Activated gamma-delta T cell treated with Interleukin-2 at 50 U/mL for 16 hours (primary cell): ENCODE measurements at regions not wholly inside any gene's neighbourhood (a gene's known extent, or its start where the extent isn't known, plus 50 kb on each side); places are given as distances from the start of the nearest gene placed in this dataset.
A peak's percentile ranks its signal among the peaks of the same experiment; 100 is the strongest.

Source experiments
- DNase-seq: peaks from one replicate; pipeline ENCODE4 v3.0.0-alpha.2; 2020

DNA sequence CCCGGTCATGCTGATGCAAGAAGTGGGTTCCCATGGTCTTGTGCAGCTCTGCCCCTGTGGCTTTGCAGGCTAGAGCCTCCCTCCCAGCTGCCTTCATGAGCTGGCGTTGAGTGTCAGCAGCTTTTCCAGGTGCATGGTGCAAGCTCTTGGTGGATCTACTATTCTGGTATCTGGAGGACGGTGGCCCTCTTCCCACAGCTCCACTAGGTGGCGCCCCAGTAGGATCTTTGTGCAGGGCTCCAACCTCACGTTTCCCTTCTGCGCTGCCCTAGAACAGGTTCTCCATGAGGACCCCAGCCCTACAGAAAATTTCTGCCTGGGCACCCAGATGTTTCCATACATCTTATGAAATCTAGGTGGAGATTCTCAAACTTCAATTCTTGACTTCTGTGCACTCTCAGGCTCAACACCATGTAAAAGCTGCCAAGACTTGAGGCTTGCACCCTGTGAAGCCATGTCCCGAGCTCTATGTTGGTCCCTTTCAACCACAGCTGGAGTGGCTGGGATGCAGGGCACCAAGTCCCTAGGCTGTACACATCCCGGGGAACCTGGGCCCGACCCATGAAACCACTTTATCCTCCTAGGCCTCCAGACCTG lies 238.4 kb upstream of the MDFIC2 start:
- DNase-seq = peak; percentile 60

DNA sequence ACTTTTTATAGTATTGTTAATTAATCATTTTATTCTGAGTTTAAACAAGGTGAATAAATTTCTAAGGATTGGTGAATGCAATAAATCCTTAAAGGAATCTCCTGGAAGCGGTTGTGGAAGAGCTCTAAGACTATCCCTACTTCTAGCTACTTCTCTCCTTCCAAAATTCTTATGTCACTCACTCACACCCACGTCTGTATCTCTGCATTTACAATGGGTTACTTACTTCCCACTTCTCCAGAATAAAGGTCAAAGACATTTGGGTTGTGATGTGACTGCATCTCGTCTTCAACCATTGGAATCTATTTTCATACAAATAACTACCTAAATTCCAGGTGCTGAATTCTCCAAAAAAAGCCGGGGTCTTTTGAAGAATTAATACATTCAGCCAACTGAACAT lies 234.2 kb upstream of the MDFIC2 start:
- no peak for DNase-seq

DNA sequence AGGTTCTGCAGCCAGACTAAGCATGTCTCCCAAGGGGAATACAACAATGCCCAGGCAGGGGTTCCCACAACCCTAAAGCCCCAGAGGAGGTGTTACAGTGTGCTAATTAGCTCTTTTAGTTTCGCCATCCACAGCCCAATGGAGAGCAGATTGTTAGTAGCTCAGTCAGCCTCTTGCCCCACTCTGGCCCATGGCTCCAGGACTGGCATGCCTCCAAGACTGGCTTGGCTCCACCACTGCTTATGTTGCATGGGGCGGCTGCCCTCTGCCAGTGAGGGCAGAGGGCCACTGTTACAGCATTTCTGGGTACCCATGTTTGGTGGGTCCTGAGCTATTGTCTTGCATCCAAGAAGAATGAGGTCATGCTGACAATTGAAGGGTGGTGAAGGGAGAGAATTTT lies 231.1 kb upstream of the MDFIC2 start:
- no peak for DNase-seq

DNA sequence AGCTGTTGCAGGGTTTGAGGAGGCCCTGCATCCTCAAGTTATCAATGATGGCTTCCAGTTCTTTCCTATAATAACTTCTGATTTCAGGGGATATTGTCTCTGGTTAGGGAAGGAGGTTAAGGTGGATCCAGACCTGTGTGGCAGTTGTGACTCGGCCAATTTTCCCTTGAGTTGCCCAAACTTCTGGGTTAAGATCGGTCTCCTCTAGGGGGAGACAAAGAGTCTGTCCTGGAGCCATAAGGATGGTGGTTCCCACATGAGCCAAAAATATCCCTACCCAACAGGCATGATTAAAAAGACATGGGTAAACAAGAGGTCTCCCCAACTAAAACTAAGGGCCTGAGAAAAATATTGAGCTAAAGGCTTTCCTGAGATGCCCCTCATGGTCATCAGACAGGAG lies 227.5 kb upstream of the MDFIC2 start:
- no peak for DNase-seq

DNA sequence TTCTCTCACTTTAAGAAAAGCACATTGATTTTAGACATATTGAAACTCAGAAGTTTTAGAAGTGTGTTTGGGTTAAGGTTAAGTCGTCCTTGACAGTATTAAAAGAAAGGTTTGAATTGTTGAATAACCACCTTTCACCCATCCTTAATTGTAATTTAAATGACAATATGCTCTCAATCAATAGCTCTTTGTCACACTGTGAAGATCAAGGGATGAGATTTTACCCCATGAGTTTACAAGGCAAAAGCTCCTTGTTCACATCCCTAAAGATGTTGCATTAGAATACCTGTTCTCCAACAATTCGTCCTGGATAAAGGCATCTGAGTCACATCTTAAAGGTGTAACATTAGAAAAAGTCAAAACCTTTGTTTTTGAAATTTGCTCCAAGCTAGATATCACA lies 220.4 kb upstream of the MDFIC2 start:
- no peak for DNase-seq

DNA sequence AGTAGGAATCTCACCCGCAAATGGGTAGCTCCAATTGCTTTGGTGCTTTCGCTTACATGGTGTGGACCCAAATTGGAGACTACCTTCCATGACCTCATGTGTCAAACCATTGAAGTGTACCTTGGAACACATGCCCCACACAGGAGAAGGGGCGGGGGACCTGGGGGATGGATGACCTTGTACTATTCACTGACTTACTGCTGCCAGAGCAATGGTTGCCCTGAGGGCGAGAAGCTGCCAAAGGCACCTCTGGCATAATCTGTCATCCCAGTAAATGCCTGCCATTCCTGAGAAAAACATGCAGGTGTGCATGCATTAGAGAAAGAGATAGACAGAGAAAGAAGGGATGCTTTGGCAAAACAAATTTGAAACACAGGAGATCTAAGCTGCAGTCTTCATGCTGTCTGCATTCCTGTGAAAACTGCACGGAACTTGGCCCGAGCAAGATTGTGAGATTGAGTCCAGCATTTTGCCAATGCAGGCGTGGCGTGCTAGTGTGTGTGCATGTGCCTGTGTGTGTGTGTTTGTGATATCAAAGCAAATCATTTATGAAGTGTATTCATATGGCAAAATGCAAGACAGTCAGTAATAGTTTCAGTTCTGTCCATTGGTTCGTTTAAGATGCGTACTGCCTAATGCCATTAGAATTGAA lies 219.5 kb upstream of the MDFIC2 start:
- DNase-seq = no peak

DNA sequence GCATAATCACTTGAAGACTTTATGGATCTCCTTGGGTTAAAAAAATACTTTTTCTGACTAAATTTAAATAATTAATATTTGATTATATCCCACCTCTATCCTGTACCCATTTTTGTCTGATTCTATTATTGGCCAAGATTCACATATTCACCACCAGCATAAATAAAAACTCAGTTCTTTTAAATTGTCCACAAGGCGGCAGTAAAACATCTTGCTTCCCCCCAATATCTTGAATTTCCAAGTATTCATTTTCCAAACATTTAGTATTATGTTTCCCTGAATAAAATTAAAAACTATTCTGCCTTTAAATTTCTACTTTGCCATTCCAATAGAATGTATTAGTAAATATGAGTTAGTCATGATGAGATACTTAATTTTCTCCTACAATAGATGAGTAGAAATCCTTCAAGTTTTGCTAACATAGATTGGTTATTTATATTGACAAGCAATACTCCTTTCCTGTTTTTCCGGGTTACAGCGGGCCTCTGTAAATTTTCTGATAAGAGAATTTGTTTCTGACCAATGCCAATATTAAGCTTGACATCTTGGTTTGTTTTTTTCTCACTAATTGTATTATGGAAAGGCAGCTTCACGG lies 218.7 kb upstream of the MDFIC2 start:
- no peak for DNase-seq

DNA sequence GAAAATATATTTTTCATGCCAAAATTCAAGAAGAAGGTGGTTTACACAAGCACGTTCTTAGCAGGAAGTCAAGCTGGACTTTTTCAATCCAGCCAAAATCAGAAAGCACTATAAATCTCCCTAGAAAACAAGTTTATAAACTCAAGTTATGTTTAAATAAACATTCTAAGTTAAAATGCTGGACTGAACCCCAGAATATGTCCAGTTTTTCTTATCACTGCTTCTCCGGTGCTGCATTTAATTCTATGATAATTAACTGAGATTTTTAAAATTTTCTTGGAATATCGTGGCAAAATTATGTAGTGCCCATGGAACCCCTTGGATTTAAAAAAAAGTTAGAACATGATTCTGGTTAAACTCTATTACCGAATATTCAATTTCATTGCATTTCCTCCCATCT lies 218.2 kb upstream of the MDFIC2 start:
- DNase-seq = no peak

DNA sequence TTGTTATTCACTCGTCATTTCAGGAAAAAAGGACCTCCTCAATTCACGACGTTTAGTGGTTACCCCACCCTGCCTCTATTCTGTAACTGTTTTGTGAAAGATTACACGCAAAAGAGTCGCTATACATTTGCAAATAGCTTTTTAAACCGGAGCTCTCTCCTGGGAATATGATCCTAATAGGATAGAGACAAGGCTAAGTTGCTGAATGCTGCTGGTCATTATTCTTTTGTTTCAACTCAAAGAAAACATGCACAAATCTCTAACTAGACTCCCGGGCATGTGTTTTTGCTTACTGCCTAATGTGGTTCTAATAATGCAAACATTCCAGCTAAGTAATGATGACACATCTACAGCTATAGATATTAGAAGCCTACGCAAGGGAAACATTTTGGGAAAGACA lies 214.6 kb upstream of the MDFIC2 start:
- DNase-seq = no peak

DNA sequence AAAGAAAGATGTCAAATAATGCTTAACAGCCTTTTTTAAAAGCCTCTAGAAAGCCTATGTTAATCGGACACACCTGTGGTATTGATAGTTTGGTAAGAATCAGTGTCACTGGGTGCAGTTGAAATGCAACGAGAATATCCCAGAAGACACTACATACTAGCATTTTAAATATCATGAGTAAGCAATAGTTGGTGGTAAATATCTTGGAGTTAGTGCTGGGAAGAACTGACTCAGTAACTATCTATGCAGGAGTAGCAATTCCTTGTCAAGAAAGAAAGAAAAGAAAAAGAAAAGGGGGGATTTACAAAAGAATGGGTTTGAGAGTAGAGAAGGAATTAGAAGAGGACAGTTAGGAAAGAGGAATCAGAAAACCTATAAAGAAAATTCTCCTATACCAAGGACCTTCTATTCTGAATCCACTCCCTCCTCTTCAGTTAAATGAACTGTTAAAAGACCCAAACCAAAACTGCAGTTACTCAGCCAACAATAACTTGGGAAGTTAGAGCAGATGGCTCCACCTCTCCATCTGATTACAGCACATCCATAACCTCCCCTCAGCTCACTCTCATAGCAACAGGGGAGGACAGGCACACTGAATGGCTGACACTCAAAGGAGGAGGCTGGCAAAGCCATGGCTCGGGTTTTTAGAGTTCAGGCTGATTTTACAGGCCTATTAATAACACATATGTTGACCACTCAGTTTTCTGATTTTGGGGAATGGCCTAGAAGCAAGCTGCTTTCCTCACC lies 207.6 kb upstream of the MDFIC2 start:
- no peak for DNase-seq

DNA sequence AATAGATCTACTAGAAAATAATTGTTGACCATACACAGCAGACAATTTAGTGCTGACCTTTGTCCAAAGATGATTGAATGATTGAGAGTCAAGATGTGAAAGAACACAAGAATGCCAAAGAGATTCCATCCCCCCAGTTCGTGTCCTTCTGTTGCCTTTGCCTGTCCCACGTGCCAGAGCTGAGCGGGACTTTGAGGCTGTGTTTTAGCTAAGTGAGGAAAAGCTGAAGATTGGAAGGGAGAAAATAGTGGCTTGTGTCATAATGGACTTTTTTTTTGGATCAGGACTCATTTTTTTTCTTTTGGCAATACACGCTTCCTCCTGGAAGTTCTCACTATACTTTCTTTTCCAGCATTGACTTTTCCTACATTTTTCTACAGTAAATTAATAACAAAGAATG lies 206.6 kb upstream of the MDFIC2 start:
- DNase-seq = no peak

DNA sequence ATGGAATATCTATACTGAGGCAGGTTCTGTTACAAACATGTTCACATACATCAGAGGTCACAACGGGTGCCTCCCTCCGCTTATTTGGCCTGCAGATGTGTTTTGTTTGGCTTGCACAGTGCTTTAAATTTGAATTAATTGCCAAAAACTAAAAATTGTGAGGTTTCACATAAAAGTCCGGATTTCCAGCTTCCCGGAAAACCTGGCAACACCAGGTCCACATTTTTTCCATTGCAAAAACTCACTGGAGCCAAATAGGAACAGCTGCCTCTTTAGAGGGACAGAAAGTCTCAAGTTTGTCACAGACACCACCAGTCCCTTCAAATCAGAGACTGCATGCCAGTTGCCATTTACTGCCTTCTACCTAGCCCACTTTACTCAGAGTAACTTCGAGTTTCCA lies 205.9 kb upstream of the MDFIC2 start:
- no peak for DNase-seq

DNA sequence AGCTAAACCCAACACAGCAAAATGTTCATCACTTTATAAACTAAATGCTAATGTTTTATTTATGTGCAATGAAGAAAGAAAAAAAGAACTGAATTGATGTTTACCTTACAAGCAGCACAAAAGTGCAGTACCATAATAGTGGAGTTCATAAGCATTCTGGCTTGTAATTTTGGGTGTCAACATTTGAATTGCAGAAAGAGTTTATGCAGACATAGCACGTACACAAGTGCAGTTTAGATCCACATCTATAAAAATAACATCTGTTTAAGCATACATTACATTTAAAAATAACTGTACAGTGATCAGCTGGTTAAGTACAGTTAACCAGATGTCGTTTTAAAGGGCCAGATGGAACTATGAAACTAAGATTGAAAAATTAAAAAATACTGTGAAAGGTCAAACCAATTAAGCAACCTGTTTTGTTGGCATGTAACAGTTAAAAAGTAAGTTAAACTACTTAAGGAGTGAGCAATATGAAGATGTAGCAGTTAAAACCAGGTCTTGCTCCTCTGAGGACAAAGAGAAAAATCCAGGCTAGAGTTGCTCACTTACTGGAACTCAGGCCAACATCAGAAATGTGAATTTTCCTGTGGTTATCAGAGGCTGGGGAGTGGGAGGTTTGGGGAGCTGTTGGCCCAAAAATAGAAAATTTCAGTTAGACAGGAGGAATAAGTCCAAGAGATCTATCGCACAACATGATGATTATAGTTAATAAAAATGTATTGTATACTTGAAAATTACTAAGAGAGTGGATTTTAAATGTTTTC lies 204.9 kb upstream of the MDFIC2 start:
- DNase-seq = no peak

DNA sequence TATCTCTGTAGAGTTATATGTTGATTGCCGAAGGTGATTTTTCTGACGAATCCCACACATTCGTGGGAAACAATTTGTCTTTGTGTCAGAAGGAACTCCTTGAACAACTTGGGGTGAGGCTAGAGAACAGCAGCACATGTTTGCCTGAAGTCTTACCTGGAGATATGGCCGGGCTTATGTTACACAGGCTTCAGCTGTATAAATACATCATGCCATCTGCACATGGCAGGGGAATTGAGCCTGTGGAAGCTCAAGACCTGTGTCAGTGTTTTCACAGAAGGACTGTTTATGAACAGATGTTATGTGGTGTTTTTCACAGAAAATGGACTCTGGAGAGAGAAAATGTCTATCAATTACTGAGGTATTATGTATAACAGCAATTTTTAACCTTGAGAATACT lies 203.6 kb upstream of the MDFIC2 start:
- DNase-seq = no peak

DNA sequence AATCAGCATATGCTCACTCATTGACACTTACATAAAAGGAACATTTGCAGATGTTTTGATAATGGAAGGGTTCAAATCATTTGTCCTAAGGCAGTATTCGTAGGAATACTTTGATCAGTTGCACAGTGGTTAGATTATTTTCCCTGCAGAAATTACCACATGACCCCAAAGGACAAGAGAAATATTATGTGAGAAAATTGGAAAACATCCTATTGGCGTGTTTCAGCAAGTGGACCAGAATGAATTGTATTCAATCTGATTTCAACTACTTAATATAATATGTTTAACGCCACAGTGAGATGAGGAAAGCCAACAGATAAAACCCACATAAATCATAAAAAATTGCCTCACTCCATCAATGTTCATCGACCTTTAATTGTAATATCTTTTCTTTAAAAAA lies 195.0 kb upstream of the MDFIC2 start:
- DNase-seq = no peak

DNA sequence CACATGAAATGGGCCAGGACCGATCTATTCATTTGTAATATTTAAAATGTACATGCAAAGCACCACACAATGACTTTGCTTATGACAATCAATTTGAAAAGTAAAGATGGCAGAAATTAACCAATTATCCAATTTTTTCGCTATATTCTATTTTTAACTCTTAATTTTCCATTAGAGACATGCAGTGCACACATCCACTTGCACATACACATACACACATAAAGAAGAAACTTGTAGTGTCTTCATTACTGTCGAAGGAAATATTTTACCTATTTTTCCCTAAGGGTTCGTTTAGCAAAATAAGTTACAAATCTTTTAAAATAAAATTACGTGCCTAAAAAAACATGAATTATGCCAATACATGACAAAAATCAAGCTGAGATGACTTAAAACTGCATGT lies 194.3 kb upstream of the MDFIC2 start:
- DNase-seq = no peak

DNA sequence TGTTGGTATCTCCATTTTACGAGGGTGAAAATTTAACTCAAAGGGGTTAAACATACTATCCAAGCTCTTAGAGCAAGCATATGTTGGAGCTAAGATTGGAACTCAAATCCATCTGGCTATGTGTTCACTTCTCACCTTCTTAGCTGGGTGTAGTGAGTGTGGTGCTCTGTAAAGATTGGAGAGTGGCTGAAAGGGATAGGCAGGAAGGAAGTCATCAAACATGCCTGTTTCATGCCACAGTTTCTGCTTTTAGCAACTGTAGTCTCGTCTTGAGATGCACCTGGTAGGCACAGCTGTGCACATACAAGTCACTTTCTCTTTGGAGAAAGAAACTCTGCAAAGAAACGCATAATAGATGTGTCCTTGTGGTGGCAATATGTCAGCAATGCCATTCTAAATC lies 189.1 kb upstream of the MDFIC2 start:
- no peak for DNase-seq

DNA sequence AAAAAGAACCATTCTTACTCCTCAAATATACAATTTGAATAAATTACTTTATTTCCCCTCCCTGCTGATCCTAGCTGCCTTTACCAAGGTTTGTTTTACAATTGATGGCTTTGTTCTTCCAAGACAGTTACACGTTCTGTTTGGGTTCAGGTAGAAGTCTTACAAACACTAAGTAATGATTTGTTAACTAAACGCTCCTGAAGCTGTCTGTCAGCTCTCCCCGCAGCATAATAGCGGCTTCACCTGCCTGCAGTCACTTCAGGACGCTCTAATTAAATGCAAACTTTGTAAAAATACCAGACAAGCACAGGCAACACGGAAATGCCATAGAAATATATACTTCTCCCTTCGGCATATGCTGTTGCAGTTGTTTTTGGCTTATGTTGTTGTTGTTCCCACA lies 176.4 kb upstream of the MDFIC2 start:
- no peak for DNase-seq

DNA sequence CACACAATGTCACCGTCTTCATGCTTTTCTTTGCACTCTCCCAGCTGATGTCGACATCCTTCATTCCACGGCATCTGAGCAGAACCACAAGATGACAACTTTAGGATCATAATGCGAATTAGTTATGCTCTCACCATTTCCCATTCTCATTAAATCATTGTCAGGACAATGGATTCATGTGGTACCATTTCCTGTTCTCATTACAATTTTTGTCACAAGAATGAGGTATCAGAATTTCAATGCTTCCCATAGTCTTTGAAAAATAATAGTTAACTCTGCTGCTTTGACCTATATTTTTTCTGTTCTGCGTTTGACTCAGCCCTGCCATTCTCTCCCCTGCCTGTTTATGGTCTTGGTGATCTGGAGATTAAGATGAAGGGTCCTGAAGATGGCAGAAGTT lies 175.7 kb upstream of the MDFIC2 start:
- no peak for DNase-seq

DNA sequence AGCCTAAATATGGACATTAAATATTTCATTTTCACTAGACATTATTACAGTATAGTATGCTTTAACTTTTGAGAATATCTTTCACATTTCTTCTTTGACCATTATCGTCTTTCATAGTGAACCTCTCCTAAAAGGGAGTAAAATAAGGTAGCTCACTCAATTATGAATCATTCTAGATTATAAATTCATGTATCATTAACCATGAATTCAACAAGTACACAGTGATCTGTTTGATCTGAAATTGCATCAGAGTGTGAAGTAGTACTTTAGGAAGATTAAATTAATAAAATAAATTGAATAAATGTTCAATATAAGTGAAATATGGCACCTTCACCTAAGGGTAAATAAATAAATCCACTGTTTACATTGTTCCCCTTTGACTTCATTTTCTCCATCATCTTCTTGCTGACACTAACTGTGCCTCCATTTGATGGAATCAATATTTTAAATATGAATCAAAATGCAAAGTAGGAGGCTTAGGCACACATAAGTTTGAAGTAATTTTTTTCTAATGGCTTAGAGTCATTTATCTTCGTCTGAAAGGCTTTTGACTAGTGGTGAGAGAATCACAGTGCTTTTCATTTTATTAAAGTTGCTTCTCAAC lies 174.1 kb upstream of the MDFIC2 start:
- no peak for DNase-seq

DNA sequence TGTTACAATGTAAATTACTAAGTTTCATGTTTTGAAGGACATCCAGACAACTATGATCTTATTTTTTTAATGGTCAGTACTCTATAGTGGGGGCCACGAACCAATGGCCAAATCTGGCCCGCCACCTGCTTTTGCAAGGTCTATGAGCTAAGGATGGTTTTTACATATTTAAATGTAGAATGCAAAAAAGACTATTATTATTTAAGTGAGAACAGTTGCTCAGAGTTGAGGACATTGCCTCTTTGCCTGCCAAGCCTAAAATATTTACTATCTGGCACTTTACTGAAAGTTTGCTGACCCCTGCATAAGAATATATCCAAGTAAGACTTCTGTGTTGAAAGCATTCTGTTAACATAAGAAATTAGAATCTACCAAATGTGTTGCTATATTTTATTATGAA lies 163.7 kb upstream of the MDFIC2 start:
- DNase-seq = no peak

DNA sequence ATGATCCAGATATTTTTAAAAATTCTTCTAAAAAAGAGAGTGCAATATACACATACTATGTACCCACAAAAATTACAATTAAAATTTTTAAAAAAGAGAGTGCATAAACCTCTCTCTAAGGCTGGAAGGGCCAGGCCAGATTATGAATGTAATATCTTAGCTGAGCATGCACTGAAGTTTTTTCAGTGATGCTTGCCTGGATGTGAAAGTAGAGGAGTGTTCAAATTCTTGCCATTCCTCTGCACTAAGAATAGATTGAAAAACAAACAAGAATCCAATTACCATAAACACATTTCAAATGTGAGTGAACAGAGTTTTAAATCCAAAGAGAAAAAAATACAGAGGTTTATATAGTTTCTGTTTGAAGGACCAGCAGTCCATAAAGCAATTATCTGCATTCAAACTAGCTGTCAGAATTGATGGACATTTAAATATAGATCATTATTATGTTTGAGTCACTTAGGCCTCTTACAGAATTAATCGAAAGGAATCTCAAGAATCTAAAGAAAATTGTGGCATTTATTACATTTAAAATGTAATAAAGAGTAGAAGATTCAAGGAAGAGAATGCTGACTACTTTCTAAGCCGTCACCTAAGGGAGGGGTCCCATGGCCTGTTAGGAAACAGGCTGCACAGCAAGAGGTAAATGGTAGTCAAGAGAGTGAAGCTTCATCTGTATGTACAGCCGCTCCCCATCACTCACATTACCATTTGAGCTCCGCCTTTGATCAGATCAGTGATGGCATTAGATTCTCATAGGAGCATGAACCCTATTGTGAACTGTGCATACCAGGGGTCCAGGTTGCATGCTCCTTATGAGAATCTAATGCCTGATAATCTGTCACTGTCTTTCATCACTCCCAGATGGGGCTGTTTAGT lies 159.3 kb upstream of the MDFIC2 start:
- no peak for DNase-seq
